Adrenal gland (tissue), 5 donors: ENCODE measurements at regions not wholly inside any gene's neighbourhood (a gene's known extent, or its start where the extent isn't known, plus 50 kb on each side); places are given as distances from the start of the nearest gene placed in this dataset.

Experiments used
- POLR2A ChIP-seq, 2 donors: fragments of 450-650 bp; IDR thresholded peaks; one replicate each; pipeline ENCODE4 v1.6.1; 2017; ENCODE audit warnings: antibody characterized with exemption in 2 of 2, mild to moderate bottlenecking in 2 of 2, moderate library complexity in 1 of 2
- TF ChIP-seq, protein P1 (sequence below), 6 experiments: fragments of 450-650 bp in 4 of 6; fragments of 200-600 bp in 2 of 6; sonication (generic) in 1 of 6; IDR thresholded peaks; 1 replicate in 5 of 6; 2 replicates in 1 of 6; pipeline versions ENCODE4 v1.5.1 to v1.8.0; 2016 to 2021; ENCODE audit warnings: antibody characterized with exemption in 6 of 6, mild to moderate bottlenecking in 2 of 6, moderate library complexity in 1 of 6
- donor health status: DM: no; HTN: no; CAD: no.

DNA sequence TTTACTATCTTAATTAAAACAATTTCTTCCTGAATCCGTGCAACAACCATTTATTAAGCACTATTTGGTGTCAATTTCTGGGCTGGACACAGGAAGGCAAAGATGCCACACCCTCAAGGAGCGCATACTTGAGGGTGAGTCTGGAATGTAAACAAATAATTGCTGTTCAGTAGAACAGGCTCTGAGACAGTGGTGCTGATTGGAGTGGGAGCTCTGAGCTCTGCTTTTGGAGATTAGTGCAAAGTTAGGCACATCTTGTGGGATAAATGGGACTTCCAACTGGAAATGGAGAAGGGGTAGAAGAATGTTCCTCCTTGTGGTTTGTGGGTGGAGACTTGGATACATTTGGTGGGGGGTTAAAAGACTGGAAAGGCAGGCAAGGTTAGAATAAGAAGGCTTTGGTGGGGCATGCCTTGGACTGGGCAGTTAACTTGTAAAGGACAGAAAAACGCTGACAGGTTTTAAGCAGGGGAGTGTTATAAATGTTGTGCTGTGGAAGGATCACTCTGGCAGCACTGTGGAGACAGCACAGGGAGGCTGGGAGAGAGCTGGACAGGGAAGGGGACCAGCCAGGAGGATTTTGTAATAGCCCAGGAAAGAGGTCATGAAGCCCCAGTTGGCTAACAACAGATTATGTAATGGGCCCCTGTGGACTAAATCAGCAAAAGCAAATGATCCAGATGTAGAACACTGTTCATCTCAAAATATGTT lies 80.7 kb downstream of the ZNF365 start:
- TF ChIP-seq, protein P1, sequence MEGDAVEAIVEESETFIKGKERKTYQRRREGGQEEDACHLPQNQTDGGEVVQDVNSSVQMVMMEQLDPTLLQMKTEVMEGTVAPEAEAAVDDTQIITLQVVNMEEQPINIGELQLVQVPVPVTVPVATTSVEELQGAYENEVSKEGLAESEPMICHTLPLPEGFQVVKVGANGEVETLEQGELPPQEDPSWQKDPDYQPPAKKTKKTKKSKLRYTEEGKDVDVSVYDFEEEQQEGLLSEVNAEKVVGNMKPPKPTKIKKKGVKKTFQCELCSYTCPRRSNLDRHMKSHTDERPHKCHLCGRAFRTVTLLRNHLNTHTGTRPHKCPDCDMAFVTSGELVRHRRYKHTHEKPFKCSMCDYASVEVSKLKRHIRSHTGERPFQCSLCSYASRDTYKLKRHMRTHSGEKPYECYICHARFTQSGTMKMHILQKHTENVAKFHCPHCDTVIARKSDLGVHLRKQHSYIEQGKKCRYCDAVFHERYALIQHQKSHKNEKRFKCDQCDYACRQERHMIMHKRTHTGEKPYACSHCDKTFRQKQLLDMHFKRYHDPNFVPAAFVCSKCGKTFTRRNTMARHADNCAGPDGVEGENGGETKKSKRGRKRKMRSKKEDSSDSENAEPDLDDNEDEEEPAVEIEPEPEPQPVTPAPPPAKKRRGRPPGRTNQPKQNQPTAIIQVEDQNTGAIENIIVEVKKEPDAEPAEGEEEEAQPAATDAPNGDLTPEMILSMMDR (IDR thresholded peaks at IDR 0.05): no peak
- TF ChIP-seq POLR2A (IDR thresholded peaks at IDR 0.05): no peak
